ENCODE measurements at regions not wholly inside any gene's neighbourhood (a gene's known extent, or its start where the extent isn't known, plus 50 kb on each side); places are given as distances from the start of the nearest gene placed in this dataset.

GRCh38 chr15:25600751-25601150 is 161.9 kb upstream of the UBE3A start:
- no peak for DNase-seq (ENCODE audit: extremely low read depth, insufficient read length)

GRCh38 chr15:25597571-25597970 is 158.7 kb upstream of the UBE3A start:
- H3K4me3 ChIP-seq (replicated peaks; ENCODE audit: low read depth, low read length): no peak overlapping the region
- no peaks in the 10 kb centered on the region for H3K36me3 ChIP-seq (ENCODE audit: control insufficient read depth, insufficient read depth, low read length)
- TF ChIP-seq CTCF (IDR thresholded peaks at IDR 0.05; ENCODE audit: insufficient read depth, low read length, poor library complexity, severe bottlenecking): no peak
- no peak for DNase-seq (ENCODE audit: extremely low read depth, insufficient read length)
- H3K27me3 ChIP-seq (replicated peaks; ENCODE audit: control insufficient read depth, insufficient read depth, low read length): no peaks in the 10 kb centered on the region

More at GRCh38 chr15:25600751-25601150, 161.9 kb upstream of the UBE3A start:
- Histone ChIP-seq H3K27me3 (replicated peaks; ENCODE audit: control insufficient read depth, insufficient read depth, low read length) (no peaks in the 10 kb centered on the region), H3K4me3 (replicated peaks; ENCODE audit: low read depth, low read length) (no peak overlapping the region), H3K36me3 (ENCODE audit: control insufficient read depth, insufficient read depth, low read length) (no peaks in the 10 kb centered on the region)
- no peak for TF ChIP-seq CTCF (IDR thresholded peaks at IDR 0.05; ENCODE audit: insufficient read depth, low read length, poor library complexity, severe bottlenecking)

- DNase-seq (ENCODE audit: extremely low read depth, insufficient read length): no peak
- H3K36me3 ChIP-seq (ENCODE audit: control insufficient read depth, insufficient read depth, low read length): no peaks in the 10 kb centered on the region
- H3K27me3 ChIP-seq (replicated peaks; ENCODE audit: control insufficient read depth, insufficient read depth, low read length): no peaks in the 10 kb centered on the region
- no peak for TF ChIP-seq CTCF (IDR thresholded peaks at IDR 0.05; ENCODE audit: insufficient read depth, low read length, poor library complexity, severe bottlenecking)
- H3K4me3 ChIP-seq (replicated peaks; ENCODE audit: low read depth, low read length): no peak overlapping the region
Observed at GRCh38 chr15:25596644-25597562, 158.1 kb upstream of the UBE3A start.

GRCh38 chr15:25587616-25588340 is 149.0 kb upstream of the UBE3A start:
- Histone ChIP-seq H3K36me3 (ENCODE audit: control insufficient read depth, insufficient read depth, low read length) (no peaks in the 10 kb centered on the region), H3K27me3 (replicated peaks; ENCODE audit: control insufficient read depth, insufficient read depth, low read length) (no peaks in the 10 kb centered on the region), H3K4me3 (replicated peaks; ENCODE audit: low read depth, low read length) (no peak overlapping the region)
- TF ChIP-seq CTCF (IDR thresholded peaks at IDR 0.05; ENCODE audit: insufficient read depth, low read length, poor library complexity, severe bottlenecking): no peak
- no peak for DNase-seq (ENCODE audit: extremely low read depth, insufficient read length)

GRCh38 chr15:25582886-25583285 is 144.1 kb upstream of the UBE3A start:
- no peak for TF ChIP-seq CTCF (IDR thresholded peaks at IDR 0.05; ENCODE audit: insufficient read depth, low read length, poor library complexity, severe bottlenecking)
- DNase-seq (ENCODE audit: extremely low read depth, insufficient read length): no peak
- no peak overlapping the region for H3K4me3 ChIP-seq (replicated peaks; ENCODE audit: low read depth, low read length)
- no peaks in the 10 kb centered on the region for H3K36me3 ChIP-seq (ENCODE audit: control insufficient read depth, insufficient read depth, low read length)
- H3K27me3 ChIP-seq (replicated peaks; ENCODE audit: control insufficient read depth, insufficient read depth, low read length): no peaks in the 10 kb centered on the region
